ENCODE measurements at regions not wholly inside any gene's neighbourhood (a gene's known extent, or its start where the extent isn't known, plus 50 kb on each side); places are given as distances from the start of the nearest gene placed in this dataset.

GRCh38 chr5:61730866-61731265, 398.8 kb downstream of the ZSWIM6 start:
- TF ChIP-seq CTCF (IDR thresholded peaks at IDR 0.05; ENCODE audit: low read length) (no peak), EZH2 (optimal IDR thresholded peaks at IDR 0.05; ENCODE audit: low read depth, low read length) (no peak), EZH2phosphoT487 (IDR thresholded peaks at IDR 0.05; ENCODE audit: low read length) (no peak)
